ENCODE measurements at regions not wholly inside any gene's neighbourhood (a gene's known extent, or its start where the extent isn't known, plus 50 kb on each side); places are given as distances from the start of the nearest gene placed in this dataset.

- H3K9me3 ChIP-seq = no peaks in the 10 kb centered on the region
- no peak overlapping the region for H3K27ac ChIP-seq
- H3K4me1 ChIP-seq = no peaks in the 10 kb centered on the region
- H3K36me3 ChIP-seq = no peaks in the 10 kb centered on the region
- DNase-seq = no peak
- intact Hi-C loops (cut with DNase I) = no loop called here
- TF ChIP-seq, protein P1, sequence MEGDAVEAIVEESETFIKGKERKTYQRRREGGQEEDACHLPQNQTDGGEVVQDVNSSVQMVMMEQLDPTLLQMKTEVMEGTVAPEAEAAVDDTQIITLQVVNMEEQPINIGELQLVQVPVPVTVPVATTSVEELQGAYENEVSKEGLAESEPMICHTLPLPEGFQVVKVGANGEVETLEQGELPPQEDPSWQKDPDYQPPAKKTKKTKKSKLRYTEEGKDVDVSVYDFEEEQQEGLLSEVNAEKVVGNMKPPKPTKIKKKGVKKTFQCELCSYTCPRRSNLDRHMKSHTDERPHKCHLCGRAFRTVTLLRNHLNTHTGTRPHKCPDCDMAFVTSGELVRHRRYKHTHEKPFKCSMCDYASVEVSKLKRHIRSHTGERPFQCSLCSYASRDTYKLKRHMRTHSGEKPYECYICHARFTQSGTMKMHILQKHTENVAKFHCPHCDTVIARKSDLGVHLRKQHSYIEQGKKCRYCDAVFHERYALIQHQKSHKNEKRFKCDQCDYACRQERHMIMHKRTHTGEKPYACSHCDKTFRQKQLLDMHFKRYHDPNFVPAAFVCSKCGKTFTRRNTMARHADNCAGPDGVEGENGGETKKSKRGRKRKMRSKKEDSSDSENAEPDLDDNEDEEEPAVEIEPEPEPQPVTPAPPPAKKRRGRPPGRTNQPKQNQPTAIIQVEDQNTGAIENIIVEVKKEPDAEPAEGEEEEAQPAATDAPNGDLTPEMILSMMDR (IDR thresholded peaks at IDR 0.05) = no peak
- no peaks in the 10 kb centered on the region for H3K27me3 ChIP-seq
- H3K4me3 ChIP-seq = no peak overlapping the region
- ATAC-seq = no peak
These were observed 1185.1 kb upstream of the C9orf72 start for GRCh38 chr9:28758341-28758740.

GRCh38 chr9:28758971-28759370, 1185.7 kb upstream of the C9orf72 start:
- TF ChIP-seq, protein P1 (IDR thresholded peaks at IDR 0.05) = no peak
- intact Hi-C loops (cut with DNase I) = no loop called here
- H3K27me3 ChIP-seq = no peaks in the 10 kb centered on the region
- H3K9me3 ChIP-seq = no peaks in the 10 kb centered on the region
- H3K36me3 ChIP-seq = no peaks in the 10 kb centered on the region
- no peak for DNase-seq
- no peak for ATAC-seq
- no peaks in the 10 kb centered on the region for H3K4me1 ChIP-seq
- no peak overlapping the region for H3K4me3 ChIP-seq
- H3K27ac ChIP-seq = no peak overlapping the region

GRCh38 chr9:28762167-28762566, 1188.9 kb upstream of the C9orf72 start:
- TF ChIP-seq, protein P1 (IDR thresholded peaks at IDR 0.05) = no peak

DNA sequence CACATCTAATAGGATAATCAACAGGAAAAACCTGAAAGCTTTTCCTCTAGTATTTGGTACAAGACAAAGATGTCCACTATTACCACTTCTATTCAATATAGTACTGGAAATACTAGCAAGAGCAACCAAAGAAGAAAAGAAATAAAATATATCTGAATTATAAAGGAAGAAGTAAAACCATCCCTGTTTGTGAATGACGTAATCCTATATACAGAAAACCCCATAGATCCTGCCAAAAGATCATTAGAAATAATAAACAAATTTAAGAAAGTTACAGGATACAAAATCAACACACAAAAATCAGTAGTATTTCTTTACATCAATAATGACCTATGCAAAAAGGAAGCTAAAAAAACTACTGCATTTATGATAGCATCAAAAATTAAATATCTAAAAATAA, 1191.3 kb upstream of the C9orf72 start:
- DNase-seq = no peak
- Histone ChIP-seq H3K9me3 (no peaks in the 10 kb centered on the region), H3K27ac (no peak overlapping the region), H3K36me3 (no peaks in the 10 kb centered on the region), H3K4me1 (no peaks in the 10 kb centered on the region), H3K27me3 (no peaks in the 10 kb centered on the region), H3K4me3 (no peak overlapping the region)
- intact Hi-C loops (cut with DNase I) = no loop called here
- no peak for ATAC-seq
- TF ChIP-seq, protein P1 (IDR thresholded peaks at IDR 0.05) = no peak

More at GRCh38 chr9:28762167-28762566, 1188.9 kb upstream of the C9orf72 start:
- no peak for DNase-seq
- Histone ChIP-seq H3K27ac (no peak overlapping the region), H3K9me3 (no peaks in the 10 kb centered on the region), H3K4me3 (no peak overlapping the region), H3K4me1 (no peaks in the 10 kb centered on the region), H3K36me3 (no peaks in the 10 kb centered on the region), H3K27me3 (no peaks in the 10 kb centered on the region)
- intact Hi-C loops (cut with DNase I) = no loop called here
- no peak for ATAC-seq

GRCh38 chr9:28770226-28770625, 1196.9 kb upstream of the C9orf72 start:
- intact Hi-C loops (cut with DNase I) = no loop called here
- H3K36me3 ChIP-seq = no peaks in the 10 kb centered on the region
- no peak overlapping the region for H3K27ac ChIP-seq
- TF ChIP-seq, protein P1 (IDR thresholded peaks at IDR 0.05) = no peak
- DNase-seq (no peak), ATAC-seq (no peak)
- no peaks in the 10 kb centered on the region for H3K4me1 ChIP-seq
- H3K27me3 ChIP-seq = no peaks in the 10 kb centered on the region
- H3K4me3 ChIP-seq = no peak overlapping the region
- H3K9me3 ChIP-seq = no peaks in the 10 kb centered on the region
